ENCODE measurements at regions not wholly inside any gene's neighbourhood (a gene's known extent, or its start where the extent isn't known, plus 50 kb on each side); places are given as distances from the start of the nearest gene placed in this dataset.

GRCh38 chr15:91741986-91742385 is 111.5 kb upstream of the SLCO3A1 start:
- H3K4me3 ChIP-seq (ENCODE audit: low read depth, low read length): no peak overlapping the region
- DNase-seq (ENCODE audit: low read depth): no peak
- TF ChIP-seq MYC (IDR thresholded peaks at IDR 0.05; ENCODE audit: low read depth, low read length) (no peak), POLR2A (IDR thresholded peaks at IDR 0.05; ENCODE audit: extremely low read depth, insufficient read length) (no peak), CTCF (IDR thresholded peaks at IDR 0.05; ENCODE audit: low read depth, low read length) (no peak)
- TF ChIP-seq, protein P1, sequence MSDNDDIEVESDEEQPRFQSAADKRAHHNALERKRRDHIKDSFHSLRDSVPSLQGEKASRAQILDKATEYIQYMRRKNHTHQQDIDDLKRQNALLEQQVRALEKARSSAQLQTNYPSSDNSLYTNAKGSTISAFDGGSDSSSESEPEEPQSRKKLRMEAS (IDR thresholded peaks at IDR 0.05; ENCODE audit: low read depth, low read length): no peak

- DNase-seq (ENCODE audit: low read depth): no peak
- TF ChIP-seq CTCF (IDR thresholded peaks at IDR 0.05; ENCODE audit: low read depth, low read length) (no peak), POLR2A (IDR thresholded peaks at IDR 0.05; ENCODE audit: extremely low read depth, insufficient read length) (no peak), MYC (IDR thresholded peaks at IDR 0.05; ENCODE audit: low read depth, low read length) (no peak)
- TF ChIP-seq, protein P1 (IDR thresholded peaks at IDR 0.05; ENCODE audit: low read depth, low read length): no peak
- no peak overlapping the region for H3K4me3 ChIP-seq (ENCODE audit: low read depth, low read length)
These were observed 101.9 kb upstream of the SLCO3A1 start for GRCh38 chr15:91751611-91752010.

DNA sequence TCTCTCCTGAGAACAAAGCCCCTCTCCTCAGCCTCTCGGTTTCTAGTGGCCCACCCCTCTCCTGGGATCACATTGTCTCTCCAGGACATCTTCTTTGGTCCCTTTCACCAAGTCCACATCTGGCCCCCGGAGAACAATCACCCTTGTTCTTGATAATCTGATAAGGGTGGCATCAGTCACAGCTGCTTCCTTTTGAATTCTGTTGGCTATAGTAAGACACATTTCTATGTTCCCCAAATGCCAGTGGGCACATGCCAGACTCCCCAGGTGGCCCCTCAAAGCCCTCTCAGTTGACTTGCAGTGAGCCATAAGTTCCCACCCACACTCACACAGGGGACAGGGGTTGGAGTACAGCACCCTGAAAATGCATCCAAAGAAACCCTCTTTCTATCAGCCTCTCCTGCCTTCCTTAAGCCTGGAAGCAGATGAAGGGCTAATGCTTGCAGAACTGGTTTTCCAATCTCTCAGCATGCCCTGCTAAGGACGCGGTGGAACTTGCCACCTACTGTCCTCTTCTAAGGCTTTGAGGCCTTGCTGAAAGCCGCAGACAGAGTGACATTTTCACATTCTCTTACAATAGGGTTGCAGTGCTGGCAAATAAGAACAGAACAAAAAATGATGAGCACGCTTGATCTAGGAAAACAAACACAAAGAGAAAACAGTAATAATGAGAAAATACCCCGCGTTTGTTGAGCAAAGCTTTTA is 101.3 kb upstream of the SLCO3A1 start:
- DNase-seq (ENCODE audit: low read depth): no peak
- no peak overlapping the region for H3K4me3 ChIP-seq (ENCODE audit: low read depth, low read length)
- TF ChIP-seq, protein P1 (IDR thresholded peaks at IDR 0.05; ENCODE audit: low read depth, low read length): no peak
- TF ChIP-seq POLR2A (IDR thresholded peaks at IDR 0.05; ENCODE audit: extremely low read depth, insufficient read length): no peak
- no peak for TF ChIP-seq CTCF (IDR thresholded peaks at IDR 0.05; ENCODE audit: low read depth, low read length)
- no peak for TF ChIP-seq MYC (IDR thresholded peaks at IDR 0.05; ENCODE audit: low read depth, low read length)

- no peak overlapping the region for H3K4me3 ChIP-seq (ENCODE audit: low read depth, low read length)
- TF ChIP-seq, protein P1 (IDR thresholded peaks at IDR 0.05; ENCODE audit: low read depth, low read length): no peak
- no peak for TF ChIP-seq CTCF (IDR thresholded peaks at IDR 0.05; ENCODE audit: low read depth, low read length)
- no peak for TF ChIP-seq POLR2A (IDR thresholded peaks at IDR 0.05; ENCODE audit: extremely low read depth, insufficient read length)
- TF ChIP-seq MYC (IDR thresholded peaks at IDR 0.05; ENCODE audit: low read depth, low read length): no peak
- no peak for DNase-seq (ENCODE audit: low read depth)
These were observed 93.9 kb upstream of the SLCO3A1 start for GRCh38 chr15:91759560-91759959.

DNA sequence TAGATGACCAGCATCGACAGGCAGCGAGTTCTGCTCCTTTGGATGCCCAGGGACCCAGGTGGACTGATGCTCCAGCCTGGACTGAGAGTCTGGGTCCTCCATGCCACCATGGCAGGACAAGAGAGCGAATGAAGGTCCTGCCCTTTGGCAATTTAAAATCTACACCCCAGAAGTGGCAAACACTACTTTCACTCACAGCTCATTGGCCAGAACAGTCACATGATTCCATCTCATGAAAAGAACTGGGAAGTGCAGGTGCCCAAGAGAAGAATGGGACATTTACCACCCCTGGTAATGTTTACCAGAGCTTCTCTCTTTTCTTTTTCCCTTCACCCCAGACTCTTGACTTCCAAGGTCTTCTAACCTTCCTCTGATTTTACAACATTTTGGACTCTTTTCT is 87.8 kb upstream of the SLCO3A1 start:
- no peak for DNase-seq (ENCODE audit: low read depth)
- no peak overlapping the region for H3K4me3 ChIP-seq (ENCODE audit: low read depth, low read length)
- TF ChIP-seq POLR2A (IDR thresholded peaks at IDR 0.05; ENCODE audit: extremely low read depth, insufficient read length) (no peak), MYC (IDR thresholded peaks at IDR 0.05; ENCODE audit: low read depth, low read length) (no peak), CTCF (IDR thresholded peaks at IDR 0.05; ENCODE audit: low read depth, low read length) (no peak)
- TF ChIP-seq, protein P1 (IDR thresholded peaks at IDR 0.05; ENCODE audit: low read depth, low read length): no peak

All from NB4 (cell line).